ENCODE measurements at regions not wholly inside any gene's neighbourhood (a gene's known extent, or its start where the extent isn't known, plus 50 kb on each side); places are given as distances from the start of the nearest gene placed in this dataset.

- Histone ChIP-seq H3K4me3 (no peak overlapping the region), H3K4me1 (no peaks in the 10 kb centered on the region), H3K9me3 (peaks cover 3% of the 10 kb centered on the region), H3K27me3 (ENCODE audit: insufficient read depth in 3 of 3, low read length in 2 of 3) (no peaks in the 10 kb centered on the region), H3K36me3 (ENCODE audit: insufficient read depth in 1 of 2, low read depth in 1 of 2) (no peaks in the 10 kb centered on the region), H3K27ac (no peak overlapping the region)
- WGBS, 3 donors, result 88 to 93% (median 92%) methylated on average over 2 of the region's 2 CpGs
- ATAC-seq (no peak), DNase-seq (no peak)
- intact Hi-C loops (cut with DNase I), result no loop called here
- TF ChIP-seq CTCF (IDR thresholded peaks at IDR 0.05), result no peak
These were observed 558.2 kb downstream of the CDH26 start for GRCh38 chr20:60516442-60516841.

GRCh38 chr20:60518022-60518421 is 559.8 kb downstream of the CDH26 start:
- Histone ChIP-seq H3K4me3 (no peak overlapping the region), H3K4me1 (no peaks in the 10 kb centered on the region), H3K9me3 (peaks cover 3% of the 10 kb centered on the region), H3K27me3 (ENCODE audit: insufficient read depth in 3 of 3, low read length in 2 of 3) (no peaks in the 10 kb centered on the region), H3K36me3 (ENCODE audit: insufficient read depth in 1 of 2, low read depth in 1 of 2) (no peaks in the 10 kb centered on the region), H3K27ac (no peak overlapping the region)
- ATAC-seq, result no peak
- 27 to 39% (median 33%) methylated on average over 1 of the region's 1 CpG for WGBS, 3 donors
- no peak for DNase-seq
- intact Hi-C loops (cut with DNase I), result no loop called here
- no peak for TF ChIP-seq CTCF (IDR thresholded peaks at IDR 0.05)

- WGBS, 3 donors, result 91 to 95% (median 95%) methylated on average over 2 of the region's 2 CpGs
- H3K36me3 ChIP-seq (ENCODE audit: insufficient read depth in 1 of 2, low read depth in 1 of 2), result no peaks in the 10 kb centered on the region
These were observed 567.2 kb downstream of the CDH26 start for GRCh38 chr20:60525397-60525796.

GRCh38 chr20:60527656-60528055 is 569.4 kb downstream of the CDH26 start:
- Histone ChIP-seq H3K27ac (no peak overlapping the region), H3K36me3 (ENCODE audit: insufficient read depth in 1 of 2, low read depth in 1 of 2) (no peaks in the 10 kb centered on the region), H3K27me3 (ENCODE audit: insufficient read depth in 3 of 3, low read length in 2 of 3) (peaks cover 0 to 3% (median 0%) of the 10 kb centered on the region in 3 donors), H3K4me1 (no peaks in the 10 kb centered on the region), H3K4me3 (no peak overlapping the region), H3K9me3 (no peaks in the 10 kb centered on the region)
- intact Hi-C loops (cut with DNase I), result no loop called here
- no peak for TF ChIP-seq CTCF (IDR thresholded peaks at IDR 0.05)
- DNase-seq (no peak), ATAC-seq (no peak)
- 58 to 72% (median 67%) methylated on average over 7 of the region's 7 CpGs for WGBS, 3 donors

More at GRCh38 chr20:60525397-60525796, 567.2 kb downstream of the CDH26 start:
- intact Hi-C loops (cut with DNase I), result no loop called here
- Histone ChIP-seq H3K4me3 (no peak overlapping the region), H3K27ac (no peak overlapping the region), H3K9me3 (no peaks in the 10 kb centered on the region), H3K27me3 (ENCODE audit: insufficient read depth in 3 of 3, low read length in 2 of 3) (peaks cover 0 to 3% (median 0%) of the 10 kb centered on the region in 3 donors), H3K4me1 (no peaks in the 10 kb centered on the region)
- no peak for TF ChIP-seq CTCF (IDR thresholded peaks at IDR 0.05)
- ATAC-seq (no peak), DNase-seq (no peak)

GRCh38 chr20:60528141-60528540 is 569.9 kb downstream of the CDH26 start:
- DNase-seq, result no peak

More at GRCh38 chr20:60528141-60528540, 569.9 kb downstream of the CDH26 start:
- WGBS, 3 donors, result 90 to 97% (median 97%) methylated on average over 5 of the region's 5 CpGs
- no peak for TF ChIP-seq CTCF (IDR thresholded peaks at IDR 0.05)
- H3K27me3 ChIP-seq (ENCODE audit: insufficient read depth in 3 of 3, low read length in 2 of 3), result peaks cover 0 to 3% (median 0%) of the 10 kb centered on the region in 3 donors
- no peaks in the 10 kb centered on the region for H3K4me1 ChIP-seq
- intact Hi-C loops (cut with DNase I), result no loop called here
- ATAC-seq, result no peak
- H3K27ac ChIP-seq, result no peak overlapping the region
- H3K4me3 ChIP-seq, result no peak overlapping the region
- no peaks in the 10 kb centered on the region for H3K9me3 ChIP-seq
- no peaks in the 10 kb centered on the region for H3K36me3 ChIP-seq (ENCODE audit: insufficient read depth in 1 of 2, low read depth in 1 of 2)
